ENCODE measurements at regions not wholly inside any gene's neighbourhood (a gene's known extent, or its start where the extent isn't known, plus 50 kb on each side); places are given as distances from the start of the nearest gene placed in this dataset.

DNA sequence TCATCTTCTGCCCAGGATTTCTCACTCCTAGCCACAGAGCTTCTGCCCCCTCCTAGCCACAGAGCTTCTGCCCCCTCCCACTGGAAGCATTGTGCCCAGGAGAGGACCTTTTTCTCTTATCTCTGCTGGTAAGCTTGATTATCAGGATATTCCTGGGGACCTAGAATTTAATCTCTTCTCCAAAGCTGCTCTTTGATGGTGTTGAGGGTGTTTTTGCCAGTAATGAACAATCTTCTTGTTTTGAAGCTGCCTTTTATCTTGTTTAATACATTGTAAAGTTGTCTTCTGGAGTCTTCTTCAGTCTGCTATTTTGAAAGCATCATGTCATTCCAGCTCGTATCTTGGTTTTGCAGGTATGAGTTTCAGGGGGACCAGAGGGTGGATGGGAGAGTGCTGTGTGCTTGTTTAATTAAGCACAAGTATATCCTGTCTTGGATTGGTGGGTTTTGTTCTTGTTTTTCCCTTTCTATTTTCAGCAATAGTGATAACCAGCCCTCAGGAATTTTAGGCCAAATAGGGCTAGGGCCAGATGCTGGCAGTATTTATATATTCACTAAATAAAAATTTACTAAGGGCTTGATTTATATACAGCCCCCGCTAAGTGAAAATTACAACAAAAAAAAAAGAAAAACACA, 214.0 kb upstream of the DMRT1 start:
- Histone ChIP-seq H3K27me3 (no peaks in the 10 kb centered on the region), H3K9ac (0 out of 22 replicates have a peak overlapping the region, but pooled peaks of 2 of the 11 experiments have one; percentile 35 to 50), H3K27ac (peak overlapping the region in 1 of 11 experiments; percentile 27; a peak in 2 of 22 replicates), H3K9me3 (replicated peaks in 1 of 11) (peaks cover 0 to 7% (median under 1%) of the 10 kb centered on the region in 11 experiments; a peak in 5 of 22 replicates), H3K4me1 (peaks cover 24 to 77% (median 60%) of the 10 kb centered on the region in 10 experiments), H3K4me2 (peak overlapping the region in 10 of 11 experiments; percentile 56 to 78 (median 73); a peak in 18 of 22 replicates), H4K20me1 (no peaks in the 10 kb centered on the region), H3K36me3 (no peaks in the 10 kb centered on the region), H3K4me3 (no peak overlapping the region)
- no peak for TF ChIP-seq Cebpa-rat (IDR thresholded peaks at IDR 0.05)

- Histone ChIP-seq H3K4me1 (peaks cover 24 to 78% (median 60%) of the 10 kb centered on the region in 10 experiments), H3K4me2 (peak overlapping the region in 7 of 11 experiments; percentile 31 to 75 (median 60); a peak in 14 of 22 replicates), H3K9ac (no peak overlapping the region), H3K4me3 (no peak overlapping the region), H3K36me3 (no peaks in the 10 kb centered on the region; a peak in 1 of 22 replicates), H4K20me1 (no peaks in the 10 kb centered on the region), H3K27me3 (no peaks in the 10 kb centered on the region), H3K27ac (no peak overlapping the region), H3K9me3 (replicated peaks in 1 of 11) (peaks cover 12 to 19% (median 17%) of the 10 kb centered on the region in 11 experiments)
- no peak for TF ChIP-seq Cebpa-rat (IDR thresholded peaks at IDR 0.05)
Observed at GRCh38 chr9:629146-629545, 212.4 kb upstream of the DMRT1 start.

DNA sequence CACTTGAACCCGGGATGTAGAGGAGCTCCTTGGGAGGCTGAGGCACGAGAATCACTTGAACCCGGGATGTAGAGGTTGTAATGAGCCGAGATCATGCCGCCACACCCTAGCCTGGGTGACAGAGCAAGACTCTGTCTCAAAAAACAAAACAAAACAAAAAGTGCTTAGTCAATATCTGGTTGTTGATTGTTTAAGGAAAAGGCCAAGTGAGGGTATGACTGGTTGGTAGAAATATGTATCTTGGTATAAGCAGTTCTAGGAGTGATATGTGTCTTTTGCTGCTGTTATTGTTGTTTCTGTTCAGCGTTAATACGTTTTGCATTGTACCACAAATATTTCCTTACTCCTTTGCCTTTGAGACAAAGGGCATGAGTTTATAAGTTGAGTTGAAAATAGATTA, 210.7 kb upstream of the DMRT1 start:
- H3K9ac ChIP-seq, result no peak overlapping the region
- peak overlapping the region in 1 of 11 experiments; percentile 2; a peak in 1 of 22 replicates for H3K27ac ChIP-seq
- TF ChIP-seq Cebpa-rat (IDR thresholded peaks at IDR 0.05), result no peak
- H3K27me3 ChIP-seq, result no peaks in the 10 kb centered on the region
- no peak overlapping the region for H3K4me3 ChIP-seq
- peak overlapping the region in 8 of 11 experiments; percentile 46 to 65 (median 58); a peak in 13 of 22 replicates for H3K4me2 ChIP-seq
- peaks cover 24 to 31% (median 30%) of the 10 kb centered on the region in 11 experiments for H3K9me3 ChIP-seq (replicated peaks in 1 of 11)
- no peaks in the 10 kb centered on the region for H4K20me1 ChIP-seq
- no peaks in the 10 kb centered on the region; a peak in 1 of 22 replicates for H3K36me3 ChIP-seq
- H3K4me1 ChIP-seq, result peaks cover 20 to 68% (median 48%) of the 10 kb centered on the region in 10 experiments

GRCh38 chr9:631596-631995, 209.9 kb upstream of the DMRT1 start:
- TF ChIP-seq Cebpa-rat (IDR thresholded peaks at IDR 0.05), result no peak
- 0 out of 22 replicates have a peak overlapping the region, but pooled peaks of 1 of the 11 experiments have one; percentile 2 for H3K27ac ChIP-seq
- H3K36me3 ChIP-seq, result no peaks in the 10 kb centered on the region; a peak in 1 of 22 replicates
- H3K4me2 ChIP-seq, result peak overlapping the region; percentile 21 to 65 (median 49); a peak in 20 of 22 replicates
- H3K9me3 ChIP-seq (replicated peaks in 1 of 11), result peaks cover 24 to 31% (median 30%) of the 10 kb centered on the region in 11 experiments
- H3K4me1 ChIP-seq, result peaks cover 12 to 60% (median 41%) of the 10 kb centered on the region in 10 experiments
- no peak overlapping the region for H3K9ac ChIP-seq
- H4K20me1 ChIP-seq, result no peaks in the 10 kb centered on the region
- no peak overlapping the region for H3K4me3 ChIP-seq
- H3K27me3 ChIP-seq, result no peaks in the 10 kb centered on the region

DNA sequence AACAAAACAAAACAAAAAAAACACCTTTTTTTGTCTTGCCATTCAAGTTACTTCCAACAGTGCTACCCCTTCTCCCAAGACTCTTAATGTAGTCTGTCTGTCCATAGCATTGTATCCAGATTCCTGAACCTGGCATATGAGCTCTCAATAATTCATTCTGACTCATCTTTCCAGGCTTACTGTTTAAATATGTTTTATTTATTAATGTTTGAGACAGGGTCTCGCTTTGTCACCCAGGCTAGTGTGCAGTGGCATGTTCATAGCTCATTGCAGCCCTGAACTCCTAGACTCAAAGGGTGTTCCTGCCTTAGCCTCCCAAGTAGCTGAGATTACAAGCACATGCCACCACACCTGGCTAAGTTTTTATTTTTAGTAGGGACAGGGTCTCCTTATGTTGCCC, 208.0 kb upstream of the DMRT1 start:
- Histone ChIP-seq H3K36me3 (no peaks in the 10 kb centered on the region; a peak in 1 of 22 replicates), H3K4me1 (peaks cover 5 to 41% (median 24%) of the 10 kb centered on the region in 10 experiments), H3K4me2 (no peak overlapping the region), H3K27me3 (no peaks in the 10 kb centered on the region), H3K27ac (no peak overlapping the region), H3K4me3 (no peak overlapping the region; a peak in 1 of 20 replicates), H4K20me1 (no peaks in the 10 kb centered on the region), H3K9ac (no peak overlapping the region), H3K9me3 (replicated peaks in 1 of 11) (peaks cover 24 to 31% (median 30%) of the 10 kb centered on the region in 11 experiments)
- TF ChIP-seq Cebpa-rat (IDR thresholded peaks at IDR 0.05), result no peak

DNA sequence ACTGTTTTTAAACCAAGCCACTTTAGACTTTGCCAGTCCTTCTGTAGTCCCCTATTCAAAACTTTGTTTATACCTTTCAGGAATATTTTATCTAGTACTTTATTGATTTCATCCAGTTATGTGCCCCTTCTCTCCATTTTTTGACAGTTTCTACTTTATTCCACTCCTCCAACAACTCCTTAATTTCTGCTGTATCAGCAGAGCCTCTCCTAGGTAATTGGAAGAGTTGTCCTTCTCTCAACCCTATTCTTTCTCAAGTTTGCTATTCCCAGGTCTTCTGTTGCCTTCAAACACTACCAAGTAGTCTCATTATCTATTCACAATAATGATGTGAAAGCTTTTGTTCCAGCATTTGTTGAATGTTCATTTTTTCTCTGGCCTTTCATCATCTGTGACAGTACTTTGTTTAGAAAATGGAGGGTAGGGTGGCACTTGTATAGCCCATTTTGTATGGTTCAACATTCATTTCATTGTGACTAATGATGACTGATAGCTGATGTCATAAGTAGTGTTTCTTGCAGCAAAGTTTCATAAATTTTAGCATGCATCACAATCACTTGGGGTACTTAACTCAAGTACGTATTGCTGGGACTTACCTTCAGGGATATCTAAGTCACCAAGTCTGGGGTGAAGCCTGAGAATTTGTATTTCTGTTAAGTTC, 204.4 kb upstream of the DMRT1 start:
- Histone ChIP-seq H3K4me2 (no peak overlapping the region), H3K9ac (no peak overlapping the region), H3K4me1 (peaks cover 0 to 6% (median under 1%) of the 10 kb centered on the region in 10 experiments; a peak in 8 of 20 replicates), H3K36me3 (no peaks in the 10 kb centered on the region; a peak in 1 of 22 replicates), H3K9me3 (replicated peaks in 1 of 11) (peaks cover 24 to 31% (median 30%) of the 10 kb centered on the region in 11 experiments), H3K4me3 (no peak overlapping the region), H3K27ac (no peak overlapping the region), H3K27me3 (no peaks in the 10 kb centered on the region), H4K20me1 (no peaks in the 10 kb centered on the region)
- TF ChIP-seq Cebpa-rat (IDR thresholded peaks at IDR 0.05), result no peak

GRCh38 chr9:638152-638551, 203.3 kb upstream of the DMRT1 start:
- Histone ChIP-seq H3K36me3 (no peaks in the 10 kb centered on the region; a peak in 1 of 22 replicates), H3K4me2 (no peak overlapping the region), H3K4me3 (no peak overlapping the region), H4K20me1 (no peaks in the 10 kb centered on the region), H3K4me1 (no peaks in the 10 kb centered on the region), H3K27ac (no peak overlapping the region), H3K9ac (no peak overlapping the region), H3K9me3 (replicated peaks in 1 of 11) (peaks cover 21 to 23% (median 22%) of the 10 kb centered on the region in 11 experiments), H3K27me3 (no peaks in the 10 kb centered on the region)
- TF ChIP-seq Cebpa-rat (IDR thresholded peaks at IDR 0.05), result no peak

DNA sequence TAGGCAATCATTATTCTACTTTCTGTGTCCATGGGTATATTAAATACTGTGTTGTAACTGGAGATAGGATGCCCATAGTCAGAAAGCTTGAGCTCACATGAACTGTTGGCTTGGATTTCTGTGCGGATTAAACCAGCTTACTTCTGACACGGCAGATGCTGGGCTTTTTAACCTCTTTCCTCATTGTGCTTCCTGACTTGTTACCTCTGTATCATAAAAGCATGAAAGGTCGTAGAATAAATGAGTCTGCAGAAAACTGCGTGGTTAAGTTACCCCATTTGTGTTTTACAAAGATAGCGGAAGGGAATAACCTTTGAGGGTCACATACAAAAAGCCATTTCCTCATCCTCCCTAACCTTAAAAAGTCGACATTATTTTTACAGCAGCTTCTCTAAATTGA, 199.5 kb upstream of the DMRT1 start:
- Histone ChIP-seq H3K27me3 (no peaks in the 10 kb centered on the region), H3K9me3 (replicated peaks in 1 of 11) (no peaks in the 10 kb centered on the region), H4K20me1 (no peaks in the 10 kb centered on the region), H3K9ac (no peak overlapping the region), H3K4me1 (peaks cover 0 to 22% (median 6%) of the 10 kb centered on the region in 10 experiments; a peak in 11 of 20 replicates), H3K4me2 (no peak overlapping the region), H3K36me3 (no peaks in the 10 kb centered on the region), H3K4me3 (no peak overlapping the region), H3K27ac (no peak overlapping the region)
- TF ChIP-seq Cebpa-rat (IDR thresholded peaks at IDR 0.05), result no peak

DNA sequence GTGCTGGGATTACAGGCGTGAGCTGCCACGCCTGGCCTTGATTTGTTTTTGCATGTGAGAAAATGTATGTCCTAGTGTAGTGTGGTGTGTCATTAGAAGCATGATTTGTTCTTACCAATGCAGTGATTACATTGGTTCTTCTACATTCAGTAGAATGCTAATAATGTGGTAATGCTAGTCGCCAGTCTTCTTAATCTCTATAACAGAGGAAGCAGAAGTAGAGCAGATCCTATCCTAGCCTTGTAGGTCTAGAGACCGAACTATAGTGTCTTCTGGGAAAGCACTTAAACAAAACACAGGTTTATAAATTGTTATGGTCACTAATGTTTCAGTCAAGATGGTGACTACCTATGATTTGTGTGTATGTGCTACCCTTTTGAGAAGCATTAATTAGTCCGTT, 197.5 kb upstream of the DMRT1 start:
- Histone ChIP-seq H3K36me3 (no peaks in the 10 kb centered on the region), H3K27me3 (no peaks in the 10 kb centered on the region), H3K9me3 (replicated peaks in 1 of 11) (no peaks in the 10 kb centered on the region), H3K4me1 (peaks cover 0 to 32% (median 18%) of the 10 kb centered on the region in 10 experiments; a peak in 17 of 20 replicates), H3K4me3 (no peak overlapping the region), H3K4me2 (0 out of 22 replicates have a peak overlapping the region, but pooled peaks of 1 of the 11 experiments have one; percentile 17), H4K20me1 (no peaks in the 10 kb centered on the region), H3K9ac (no peak overlapping the region), H3K27ac (no peak overlapping the region)
- no peak for TF ChIP-seq Cebpa-rat (IDR thresholded peaks at IDR 0.05)

Data from BLaER1 treated with 17β-estradiol and CSF1 and Interleukin-3, amounts not matched to agents 10 nM and 100 nM (cell line).